ENCODE measurements at regions not wholly inside any gene's neighbourhood (a gene's known extent, or its start where the extent isn't known, plus 50 kb on each side); places are given as distances from the start of the nearest gene placed in this dataset.
"Not testable (repeated sequence)": the region's sequence is repeated elsewhere in the genome, so short reads cannot be mapped to it uniquely, and the experiment has no call there.

DNA sequence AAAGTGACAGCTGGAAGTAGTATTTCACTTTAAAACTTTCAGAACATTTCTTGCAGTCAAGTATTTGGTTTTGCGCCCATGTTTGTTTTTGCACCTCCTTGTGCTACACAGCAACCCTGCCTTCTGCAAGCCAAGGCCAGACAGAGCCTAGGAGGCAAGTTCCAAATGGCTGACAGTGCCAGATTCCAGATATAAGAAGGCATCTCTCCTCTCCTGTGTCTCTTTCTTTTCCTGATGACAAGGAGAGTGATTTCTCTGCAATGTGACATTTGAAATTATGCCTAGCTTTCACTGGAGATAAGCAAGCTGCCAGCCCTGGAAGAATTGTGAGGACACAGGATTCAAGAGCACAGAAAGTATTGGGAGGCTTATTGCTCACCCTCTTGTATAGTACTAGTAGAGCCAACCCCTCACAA, 149.1 kb upstream of the TENT5A start:
- no peak for DNase-seq (ENCODE audit: low read depth)

DNA sequence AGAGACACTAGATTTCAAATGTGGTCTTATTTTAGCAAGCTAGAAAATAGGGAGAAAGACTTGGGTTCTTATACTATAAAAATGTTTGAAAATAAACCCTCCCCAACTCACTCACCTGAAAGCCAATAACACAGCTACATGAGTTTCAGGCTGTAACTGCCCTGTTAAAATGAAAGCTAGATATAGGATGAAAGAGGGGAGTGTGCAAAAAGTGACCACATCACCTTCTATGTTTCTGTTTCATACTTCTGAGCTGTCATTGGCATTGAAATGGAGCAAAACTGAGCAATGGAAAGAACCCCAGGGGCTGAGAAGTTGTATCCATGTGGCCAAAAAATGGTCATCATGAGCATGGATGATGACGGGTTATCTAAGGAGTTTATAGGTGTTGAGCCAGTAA, 148.1 kb upstream of the TENT5A start:
- no peak for DNase-seq (ENCODE audit: low read depth)

DNA sequence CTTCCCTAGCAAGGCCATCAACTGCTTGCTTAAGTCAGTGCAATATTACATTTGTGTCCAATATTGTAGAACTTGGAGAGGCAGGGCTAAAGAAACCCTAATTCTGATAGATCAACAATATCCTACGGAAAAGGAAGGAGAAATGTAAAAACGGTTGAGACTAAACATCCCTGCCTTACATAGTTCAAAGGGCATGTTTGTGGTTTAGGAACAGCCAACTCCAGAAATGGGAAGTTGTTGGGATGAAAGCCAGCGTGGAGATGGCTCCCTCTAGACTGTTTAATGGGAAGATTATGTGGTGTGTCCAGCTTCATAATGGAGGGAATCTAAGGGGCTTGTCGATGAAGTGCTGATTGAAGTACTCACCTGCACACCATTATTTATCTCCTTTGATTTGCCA, 145.3 kb upstream of the TENT5A start:
- DNase-seq (ENCODE audit: low read depth) = no peak

DNA sequence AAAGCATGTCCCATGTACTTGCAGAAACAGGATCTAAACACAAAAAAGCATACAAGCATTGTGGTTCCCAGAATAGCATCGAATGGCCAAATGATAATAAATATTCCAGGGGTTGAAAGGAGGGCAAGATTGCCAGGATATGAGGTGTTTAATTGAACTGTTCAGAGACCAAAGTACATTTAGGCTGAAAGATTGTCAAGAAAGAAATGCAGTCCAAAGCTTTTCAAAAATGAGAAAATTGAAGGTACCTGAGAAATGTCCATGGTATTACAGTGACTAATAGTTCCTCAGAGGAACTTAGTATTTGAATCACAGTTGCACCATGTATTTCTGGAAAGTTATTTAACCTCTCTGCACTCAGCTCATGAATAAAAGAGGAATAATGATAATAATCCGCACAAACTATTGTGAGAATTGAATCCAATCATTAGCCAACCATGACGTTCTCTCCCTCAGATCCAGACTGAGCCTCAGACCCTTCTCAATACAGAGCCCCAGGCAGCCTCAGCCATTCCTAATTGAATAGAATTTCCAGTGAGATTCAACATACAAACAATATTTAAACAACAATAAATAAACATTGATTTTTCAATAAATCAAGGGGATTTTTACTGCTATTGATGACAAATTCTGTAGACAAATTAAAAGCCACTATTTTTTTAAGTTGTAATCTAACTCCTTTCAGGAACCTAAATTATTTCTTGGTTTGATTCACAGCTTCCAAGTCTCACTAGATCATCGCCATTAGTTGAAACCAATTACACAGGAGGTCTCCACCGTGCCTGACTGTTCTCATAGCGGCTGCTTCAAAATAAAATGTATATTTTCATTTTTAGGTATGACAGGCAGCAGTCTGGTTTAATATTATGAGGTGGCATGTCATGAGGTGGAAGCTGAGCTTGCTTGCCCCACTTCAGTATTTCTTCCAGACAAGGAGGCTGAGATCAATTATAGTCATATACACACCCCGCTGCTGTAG, 144.3 kb upstream of the TENT5A start:
- no peak for DNase-seq (ENCODE audit: low read depth)

DNA sequence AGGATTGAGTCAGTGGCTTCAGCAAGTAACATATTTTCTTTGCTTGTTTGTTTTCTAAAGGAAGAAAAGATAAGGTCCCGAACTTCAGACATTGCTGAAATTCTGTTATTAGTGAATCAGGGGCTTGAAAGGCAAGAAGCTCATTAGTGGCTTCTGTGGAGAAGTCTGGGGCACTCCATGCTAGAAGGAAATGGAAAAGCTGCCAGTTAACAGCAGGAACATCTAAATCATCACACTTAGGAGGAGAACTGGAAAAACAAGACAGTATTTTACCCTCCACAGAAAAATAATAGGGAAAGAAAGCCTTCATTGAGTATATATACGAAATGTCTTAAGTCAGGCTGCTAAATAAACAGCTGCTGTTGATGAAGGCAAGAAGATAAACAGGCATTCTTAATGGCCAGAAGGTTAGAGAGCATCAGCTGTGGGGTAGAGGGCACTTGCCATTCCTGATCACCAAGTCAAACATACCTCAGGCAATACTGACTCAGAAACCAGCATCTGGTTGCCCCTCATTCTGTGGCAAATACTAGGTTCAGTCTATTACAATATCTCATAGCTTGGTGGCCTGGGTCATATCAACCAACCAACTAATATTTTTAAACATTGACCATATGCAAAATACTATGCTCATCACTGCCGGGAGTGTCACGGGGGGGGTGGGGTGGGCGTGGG, 143.2 kb upstream of the TENT5A start:
- peak; percentile 33 for DNase-seq (ENCODE audit: low read depth)

DNA sequence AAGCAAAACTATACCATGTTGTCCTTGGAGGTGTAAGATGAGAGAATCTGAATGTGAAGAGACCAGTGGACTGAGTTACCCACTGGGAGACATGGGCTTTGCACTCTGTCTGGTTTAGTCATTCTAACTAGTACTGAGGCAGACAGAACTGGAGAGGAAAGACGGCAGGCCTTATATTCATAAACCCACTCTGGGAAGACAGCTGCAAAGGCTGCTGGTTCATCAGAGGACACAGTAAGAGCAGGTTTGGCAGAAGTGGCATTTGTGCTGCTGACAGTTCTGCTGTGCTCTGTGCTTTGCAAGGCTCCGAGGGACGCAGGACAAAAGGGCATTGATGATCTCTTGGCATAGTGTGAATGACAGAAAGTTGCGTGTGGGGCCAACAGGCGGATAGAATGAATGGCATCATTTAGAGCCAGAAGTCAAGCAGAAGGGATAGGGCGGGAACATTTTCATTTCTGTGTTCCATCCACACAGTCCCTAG, 142.3 kb upstream of the TENT5A start:
- no peak for DNase-seq (ENCODE audit: low read depth)

DNA sequence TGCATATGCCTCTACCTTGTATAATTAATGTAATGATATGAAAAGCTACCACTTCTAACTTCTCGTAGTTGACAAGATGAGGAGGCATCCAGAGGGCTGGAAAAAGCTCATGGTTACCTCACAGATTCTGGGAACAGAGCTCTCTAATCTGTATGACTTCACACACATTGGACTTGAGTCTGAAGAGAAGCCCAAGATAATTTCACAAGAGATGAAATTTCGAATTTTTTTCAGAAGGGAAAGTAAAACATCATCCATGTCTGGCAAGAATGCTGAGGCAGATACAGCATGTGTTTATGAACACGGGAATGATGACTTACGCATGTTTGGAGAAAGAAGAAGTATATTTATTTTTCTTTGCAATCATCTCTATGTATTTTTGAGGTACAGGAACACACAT, 141.8 kb upstream of the TENT5A start:
- no peak for DNase-seq (ENCODE audit: low read depth)

DNA sequence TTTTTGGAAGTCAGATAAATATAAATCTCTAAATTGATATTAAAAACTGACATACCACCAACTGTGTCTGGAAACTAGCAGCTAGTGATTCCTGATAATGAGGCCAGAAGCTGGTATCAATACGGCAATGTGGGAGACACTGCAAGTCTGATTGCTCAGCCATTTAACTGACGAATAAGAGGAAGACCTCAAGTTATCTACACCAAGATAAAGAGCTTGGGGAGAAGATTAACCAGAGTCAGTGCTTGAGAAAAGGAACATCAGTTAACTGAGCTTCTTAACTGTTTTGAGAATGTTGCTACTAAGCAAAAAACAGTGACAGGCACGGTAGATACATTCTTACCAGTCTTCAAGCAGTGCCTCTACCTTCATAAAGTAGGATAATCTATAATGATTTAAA, 140.4 kb upstream of the TENT5A start:
- DNase-seq (ENCODE audit: low read depth) = no peak

DNA sequence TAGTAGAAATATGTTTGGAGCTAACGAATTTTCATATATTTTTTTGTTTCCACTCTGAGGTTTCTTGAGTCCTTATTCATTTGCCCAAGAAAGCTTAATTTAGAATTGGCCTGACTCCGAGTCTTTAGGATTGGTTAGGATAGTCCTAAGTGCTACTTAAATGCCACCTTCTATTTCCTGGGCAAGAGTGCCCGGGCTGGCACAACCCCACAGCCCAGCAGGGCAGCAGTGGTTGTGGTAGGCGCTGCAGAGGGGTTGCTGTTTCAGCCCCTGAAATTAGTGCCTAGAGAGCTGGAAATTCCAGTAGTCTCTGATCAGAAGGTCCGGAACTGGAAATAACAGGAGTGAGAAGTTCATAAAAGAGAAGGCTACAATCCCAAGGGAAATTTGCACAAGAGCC, 139.4 kb upstream of the TENT5A start:
- DNase-seq (ENCODE audit: low read depth) = no peak

DNA sequence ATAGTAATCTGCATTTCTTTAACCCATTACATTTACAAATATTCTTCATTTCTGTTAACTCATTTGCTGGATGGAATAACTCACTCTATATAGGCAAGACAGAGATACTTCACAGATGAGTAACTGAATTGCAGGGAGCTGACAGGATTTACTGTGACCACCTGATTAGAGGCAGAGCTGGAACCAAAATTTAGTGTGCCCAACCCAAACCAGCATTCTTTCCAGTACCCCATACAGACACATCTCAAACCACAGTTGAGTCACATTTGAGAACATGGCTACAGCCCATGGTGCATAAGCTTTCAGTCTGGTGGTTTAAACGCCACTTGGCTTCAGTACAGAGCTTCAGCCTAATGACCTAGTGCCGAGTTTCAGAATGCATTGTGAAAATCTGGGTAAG, 138.4 kb upstream of the TENT5A start:
- DNase-seq (ENCODE audit: low read depth) = peak; percentile 39

DNA sequence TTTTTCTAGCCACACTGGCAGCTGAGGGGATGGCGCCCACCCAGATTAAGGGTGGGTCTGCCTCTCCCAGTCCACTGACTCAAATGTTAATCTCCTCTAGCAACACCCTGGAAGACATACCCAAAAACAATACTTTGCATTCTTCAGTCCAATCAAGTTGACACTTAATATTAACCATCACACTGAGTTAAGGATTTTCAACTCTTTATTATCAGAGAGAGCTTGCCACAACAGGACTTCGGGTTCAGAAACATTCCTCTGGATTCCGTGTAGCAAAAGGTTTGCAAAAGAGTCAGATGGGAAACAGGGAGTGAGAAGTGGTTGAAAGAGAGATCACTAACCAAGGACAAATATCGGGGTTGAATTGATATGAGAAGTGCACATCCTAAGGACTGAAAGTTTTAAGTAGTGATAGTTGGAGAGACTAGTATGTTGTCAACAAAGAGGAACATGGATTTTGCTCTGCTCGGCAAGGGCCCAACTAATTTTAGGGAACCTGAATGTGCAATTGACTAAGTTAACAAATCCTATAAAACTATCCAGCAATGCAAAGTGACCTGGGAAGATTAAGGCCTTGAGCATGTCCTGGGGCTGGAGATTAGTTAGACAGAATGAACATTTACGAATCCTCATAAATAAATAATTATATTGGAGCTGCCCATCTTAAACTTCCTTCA, 137.0 kb upstream of the TENT5A start:
- DNase-seq (ENCODE audit: low read depth) = no peak

DNA sequence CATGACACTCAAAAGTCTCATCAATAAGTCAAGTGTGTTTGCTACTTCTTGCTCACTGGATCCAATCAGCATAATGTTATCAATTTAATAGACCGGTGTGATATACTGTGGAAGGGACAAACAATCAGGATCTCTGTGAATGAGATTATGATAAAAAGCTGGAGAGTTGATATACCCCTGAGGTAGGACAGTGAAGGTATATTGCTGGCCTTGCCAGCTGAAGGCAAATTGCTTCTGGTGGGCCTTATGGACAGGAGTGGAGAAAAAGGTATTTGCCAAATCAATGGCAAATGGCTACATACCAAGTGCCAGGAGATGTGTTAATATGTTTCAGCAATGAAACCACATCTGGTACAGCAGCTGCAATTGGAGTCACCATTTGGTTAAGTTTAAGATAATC, 134.4 kb upstream of the TENT5A start:
- not testable (repeated sequence) for DNase-seq (ENCODE audit: low read depth)

DNA sequence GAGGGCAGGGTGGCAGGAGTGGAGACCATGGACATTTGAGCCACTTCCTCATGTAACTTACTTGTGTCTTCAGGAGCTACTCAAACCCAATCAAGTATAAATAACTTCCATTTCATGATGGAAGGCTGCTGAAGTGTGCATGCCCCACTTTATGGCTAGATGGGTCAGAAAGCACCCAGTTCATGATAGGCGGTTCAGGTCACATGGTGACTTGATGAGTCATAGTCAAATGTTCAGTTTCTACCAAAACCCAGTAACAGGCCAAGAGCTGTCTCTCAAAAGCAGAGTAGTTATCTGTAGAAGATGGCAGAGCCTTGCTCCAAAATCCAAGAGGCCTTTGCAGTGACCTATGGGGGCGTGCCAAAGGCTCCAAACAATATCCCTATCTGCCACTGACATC, 133.7 kb upstream of the TENT5A start:
- DNase-seq (ENCODE audit: low read depth) = no peak

DNA sequence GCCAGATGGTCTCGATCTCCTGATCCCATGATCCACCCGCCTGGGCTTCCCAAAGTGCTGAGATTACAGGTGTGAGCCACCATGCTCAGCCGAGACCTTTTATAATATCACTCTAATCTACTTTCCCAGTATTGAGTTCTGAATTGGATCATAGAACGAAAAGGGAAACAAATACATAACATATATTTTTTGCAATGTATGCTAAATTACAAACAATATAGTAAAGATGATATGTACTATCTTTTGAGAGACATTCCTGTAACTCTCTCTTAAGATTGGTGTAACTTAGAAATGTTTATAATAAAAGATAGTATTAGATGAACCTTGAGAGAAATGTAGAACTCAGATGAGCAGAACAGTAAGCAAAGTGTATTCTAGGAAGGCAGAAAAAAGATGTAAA, 129.2 kb upstream of the TENT5A start:
- DNase-seq (ENCODE audit: low read depth) = no peak

DNA sequence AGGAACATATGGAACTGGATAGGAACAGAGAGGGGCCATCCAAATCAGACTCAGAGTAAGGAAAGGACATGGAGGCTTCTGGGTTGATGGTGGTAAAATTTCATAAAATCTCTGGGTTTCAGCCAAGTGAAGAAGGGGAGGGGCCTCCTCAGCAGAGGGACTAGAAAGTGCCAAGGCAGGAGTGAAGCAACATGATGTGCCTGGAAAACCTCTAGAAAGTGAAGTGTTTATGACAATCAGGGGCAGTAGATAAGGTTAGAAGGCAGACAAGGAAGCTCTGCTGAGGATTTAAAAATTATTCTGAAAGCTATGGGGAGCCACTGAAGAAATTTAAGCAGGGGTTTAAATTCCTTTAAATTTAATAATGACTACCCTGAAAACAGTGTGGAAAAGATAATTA, 126.0 kb upstream of the TENT5A start:
- no peak for DNase-seq (ENCODE audit: low read depth)

DNA sequence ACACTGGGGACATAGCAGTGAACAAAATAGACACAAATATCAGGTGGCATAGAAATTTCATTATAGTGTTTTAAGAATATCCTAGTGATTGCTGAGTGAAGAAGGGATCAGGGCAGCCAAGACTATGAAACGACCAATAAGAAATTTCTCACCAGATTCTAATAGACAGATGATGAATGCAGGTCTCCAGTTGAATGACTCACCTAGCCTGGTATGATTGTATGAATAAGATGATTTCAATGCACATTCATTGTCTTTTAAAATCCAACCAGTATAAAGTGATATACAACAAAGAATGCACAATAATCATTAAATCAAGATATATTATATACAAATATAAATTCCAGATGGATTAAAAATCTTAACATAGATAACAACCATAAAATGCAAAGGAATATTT, 124.5 kb upstream of the TENT5A start:
- DNase-seq (ENCODE audit: low read depth) = no peak

DNA sequence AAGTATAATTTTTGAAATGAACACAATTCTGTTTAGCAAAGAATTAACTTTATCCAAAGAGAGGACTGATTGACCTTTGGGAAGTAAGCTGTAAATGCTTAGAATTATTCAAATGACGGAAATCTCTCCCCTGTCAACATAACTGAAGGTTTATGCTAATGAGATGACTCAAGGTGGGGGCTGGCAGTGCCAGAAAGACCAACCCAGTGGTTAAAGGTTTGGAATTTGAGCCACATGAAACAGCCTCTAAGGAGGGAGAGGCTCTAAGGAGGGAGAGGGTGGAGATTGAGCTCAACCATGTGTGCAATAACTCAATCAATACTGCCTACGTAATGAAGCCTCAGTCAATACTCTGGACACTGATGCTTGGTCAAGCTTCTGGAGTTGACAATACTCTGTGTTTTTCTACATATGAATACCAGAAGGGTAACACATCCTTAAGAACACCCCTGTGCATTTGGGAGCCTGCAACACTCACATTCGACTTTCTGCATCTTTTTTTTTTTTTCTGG, 123.4 kb upstream of the TENT5A start:
- DNase-seq (ENCODE audit: low read depth) = no peak

DNA sequence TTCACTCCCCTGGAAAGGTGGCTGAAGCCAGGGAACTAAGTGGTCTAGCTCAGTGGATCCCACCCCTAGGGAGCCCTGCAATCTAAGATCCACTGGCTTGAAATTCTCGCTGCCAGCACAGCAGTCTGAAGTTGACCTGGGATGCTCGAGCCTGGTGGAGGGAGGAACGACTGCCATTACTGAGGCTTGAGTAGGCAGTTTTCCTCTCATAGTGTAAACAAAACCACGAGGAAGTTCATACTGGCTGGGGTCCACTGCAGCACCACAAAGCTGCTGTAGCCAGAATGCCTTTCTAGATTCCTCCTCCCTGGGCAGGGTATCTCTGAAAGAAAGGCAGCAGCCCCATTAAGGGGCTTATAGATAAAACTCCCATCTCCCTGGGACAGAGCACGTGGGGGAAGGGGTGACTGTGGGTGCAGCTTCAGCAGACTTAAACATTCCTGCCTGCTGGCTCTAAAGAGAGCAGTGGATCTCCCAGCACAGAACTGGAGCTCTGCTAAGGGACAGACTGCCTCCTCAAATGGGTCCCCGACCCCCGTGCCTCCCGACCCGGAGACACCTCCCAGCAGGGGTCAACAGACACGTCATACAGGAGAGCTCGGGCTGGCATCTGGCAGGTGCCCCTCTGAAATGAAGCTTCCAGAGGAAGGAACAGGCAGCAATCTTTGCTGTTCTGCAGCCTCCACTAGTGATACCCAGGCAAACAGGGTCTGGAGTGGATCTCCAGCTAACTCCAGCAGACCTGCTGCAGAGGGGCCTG, 117.4 kb upstream of the TENT5A start:
- not testable (repeated sequence) for DNase-seq (ENCODE audit: low read depth)

DNA sequence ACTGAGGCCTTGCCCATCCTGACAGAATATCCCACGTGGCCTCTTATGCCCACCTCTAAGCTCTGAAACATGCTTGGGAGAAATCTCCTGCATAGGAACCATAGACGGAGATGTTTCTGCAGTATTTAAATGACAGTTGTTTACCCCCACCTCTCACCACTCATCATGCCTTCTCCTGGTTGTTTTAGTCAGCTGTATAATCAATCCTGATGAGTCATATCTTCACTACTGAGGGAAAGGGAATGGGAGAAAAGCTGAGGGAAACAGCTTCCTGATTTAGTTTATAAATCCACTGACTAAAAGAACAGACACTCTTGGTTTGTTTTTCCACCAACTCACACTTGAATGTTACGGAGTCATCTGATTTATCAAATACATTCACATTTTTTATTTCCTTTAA, 113.2 kb upstream of the TENT5A start:
- peak; percentile 23 for DNase-seq (ENCODE audit: low read depth)

DNA sequence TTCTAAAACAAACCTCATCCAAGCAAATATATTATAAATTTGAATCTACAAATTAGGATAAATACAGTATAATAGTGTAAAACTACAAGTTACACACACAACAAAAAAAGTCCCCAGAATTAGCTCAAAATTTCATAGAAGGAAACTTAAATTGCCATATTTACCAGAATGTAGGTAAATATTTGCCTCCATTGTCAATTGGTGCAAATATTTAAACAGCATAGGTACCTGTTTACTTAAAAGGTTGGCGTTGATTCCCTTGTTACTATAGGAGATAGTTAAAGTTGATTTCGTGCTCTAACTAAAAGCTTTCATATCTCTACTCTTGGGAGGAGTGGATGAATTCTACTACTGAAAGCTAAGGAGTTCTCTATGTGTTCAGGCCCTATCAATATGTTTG, 111.6 kb upstream of the TENT5A start:
- no peak for DNase-seq (ENCODE audit: low read depth)

DNA sequence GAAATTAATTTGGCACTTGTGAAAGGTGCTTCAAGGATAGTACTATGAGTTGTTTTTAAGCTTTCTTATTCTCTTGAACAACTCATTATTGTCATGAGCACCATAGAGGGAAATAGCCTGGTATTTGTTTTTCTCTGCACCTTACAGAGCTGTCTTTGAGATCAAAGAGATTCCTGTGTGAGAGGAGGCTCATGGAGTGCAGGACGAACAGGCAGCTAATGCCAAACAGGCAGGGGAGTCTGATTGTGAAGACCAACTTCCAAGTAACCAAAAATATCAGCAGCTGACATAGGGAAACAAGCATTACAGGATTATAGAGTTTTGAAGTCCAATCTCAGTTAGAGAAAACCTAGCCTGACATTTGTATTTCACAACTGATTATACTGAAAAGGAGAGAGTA, 110.6 kb upstream of the TENT5A start:
- DNase-seq (ENCODE audit: low read depth) = no peak

DNA sequence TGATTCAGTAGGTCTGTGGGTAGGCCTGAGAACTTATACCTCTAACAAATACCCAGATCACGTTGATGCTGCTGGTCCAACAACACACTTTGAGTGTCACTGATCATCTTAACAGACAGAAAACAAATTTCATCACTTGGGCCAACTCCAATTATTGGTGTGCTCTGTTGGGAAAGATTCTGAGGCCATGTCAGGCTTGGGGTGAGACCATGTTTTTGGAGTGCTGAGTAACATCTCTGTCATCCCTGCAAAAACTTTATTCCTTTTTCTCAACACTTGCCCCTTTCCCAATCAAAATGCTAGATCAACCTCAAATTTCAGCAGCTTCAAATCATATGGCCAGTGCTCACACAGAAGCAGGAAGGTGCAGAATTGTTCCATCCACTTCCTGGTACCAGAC, 108.8 kb upstream of the TENT5A start:
- DNase-seq (ENCODE audit: low read depth) = no peak
